DMS153 treated with DMSO at 0.1 percent for 48 hours (cell line): ENCODE measurements at regions not wholly inside any gene's neighbourhood (a gene's known extent, or its start where the extent isn't known, plus 50 kb on each side); places are given as distances from the start of the nearest gene placed in this dataset.
"Not testable (repeated sequence)": the region's sequence is repeated elsewhere in the genome, so short reads cannot be mapped to it uniquely, and the experiment has no call there.

ENCODE experiments used
- DNase-seq: peaks from one replicate; lab custom pipeline; 2025; ENCODE audit not compliant: unreplicated experiment; lab: John Stamatoyannopoulos, UW

DNA sequence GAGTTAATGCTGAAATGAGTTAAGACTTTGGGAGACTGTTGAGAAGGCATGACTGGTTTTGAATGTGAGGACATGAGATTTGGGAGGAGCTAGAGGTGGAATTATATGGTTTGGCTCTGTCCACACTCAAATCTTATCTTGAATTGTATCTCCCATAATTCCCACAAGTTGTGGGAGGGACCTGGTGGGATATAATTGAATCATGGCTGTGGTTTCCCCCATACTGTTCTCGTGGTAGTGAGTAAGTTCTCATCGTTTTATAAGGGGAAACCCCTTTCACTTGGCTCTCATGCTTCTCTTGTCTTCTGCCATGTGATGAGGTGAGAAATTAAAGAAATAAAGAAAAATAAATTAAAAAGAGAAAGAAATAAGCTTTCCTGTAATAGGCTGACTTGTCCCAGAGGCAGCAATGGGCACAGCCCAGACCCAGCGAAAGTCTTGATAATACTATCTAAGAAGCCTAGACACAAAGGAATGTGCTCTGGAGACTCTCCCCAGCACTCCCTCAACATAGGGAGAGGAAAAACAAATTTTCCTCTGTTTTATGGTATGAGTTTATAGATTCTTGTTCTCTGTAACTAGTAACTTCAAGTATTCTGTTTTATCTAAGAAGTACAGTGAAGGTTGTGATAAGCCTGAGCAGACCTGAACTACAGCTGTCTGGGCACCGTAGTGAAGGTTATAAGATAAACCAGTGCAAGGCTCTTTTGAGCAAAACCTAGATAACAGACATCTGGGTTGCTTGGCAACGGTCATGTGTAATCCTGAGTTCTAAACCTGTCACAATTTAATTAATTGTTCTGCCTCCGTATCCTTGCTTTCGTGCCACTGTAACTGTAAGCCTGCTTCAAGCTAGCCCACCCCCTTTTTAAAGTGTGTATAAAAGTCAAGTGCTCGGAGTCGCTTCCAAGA, 88.9 kb upstream of the ECI2 start:
- no peak for DNase-seq

DNA sequence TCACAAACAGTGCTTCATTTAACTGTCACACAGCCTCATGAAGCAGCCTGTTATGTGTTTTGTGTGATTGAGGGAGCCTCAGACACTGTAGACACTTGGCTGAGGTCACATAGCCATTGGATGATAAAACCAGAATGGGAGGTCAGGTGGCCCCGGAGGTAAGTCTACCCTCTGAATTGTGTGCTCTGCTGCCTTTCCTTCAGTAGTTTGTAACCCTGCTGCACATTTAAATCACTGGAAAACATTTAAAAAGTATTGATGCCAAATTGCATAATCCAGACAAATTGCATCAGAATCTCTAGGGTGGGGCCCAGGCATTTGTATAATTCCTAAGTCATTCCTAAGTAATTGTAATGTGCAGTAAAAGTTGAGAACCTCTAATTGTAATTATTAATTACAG, 85.2 kb upstream of the ECI2 start:
- DNase-seq = no peak

DNA sequence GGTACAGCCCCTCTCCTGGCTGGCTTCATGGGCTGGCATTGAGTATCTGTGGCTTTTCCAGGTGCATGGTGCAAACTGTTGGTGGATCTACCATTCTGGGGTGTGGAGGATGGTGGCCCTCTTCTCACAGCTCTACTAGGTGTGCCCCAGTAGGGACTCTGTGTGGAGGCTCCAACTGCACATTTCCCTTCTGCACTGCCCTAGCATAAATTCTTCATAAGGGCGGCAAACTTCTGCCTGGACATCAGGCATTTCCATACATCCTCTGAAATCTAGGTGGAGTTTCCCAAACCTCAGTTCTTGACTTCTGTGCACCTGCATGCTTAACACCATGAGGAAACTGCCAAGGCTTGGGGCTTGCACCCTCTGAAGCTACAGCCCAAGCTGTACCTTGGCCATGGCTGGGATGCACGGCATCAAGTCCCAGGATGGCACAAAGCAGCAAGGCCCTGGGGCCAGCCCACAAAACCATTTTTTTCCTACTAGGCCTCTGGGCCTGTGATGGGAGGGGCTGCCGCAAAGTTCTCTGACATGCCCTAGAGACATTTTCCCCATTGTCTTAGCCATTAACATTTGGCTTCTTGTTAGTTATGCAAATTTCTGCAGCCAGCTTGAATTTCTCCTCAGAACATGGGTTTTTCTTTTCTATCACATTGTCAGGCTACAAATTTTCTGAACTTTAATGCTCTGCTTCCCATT, 83.4 kb upstream of the ECI2 start:
- DNase-seq = not testable (repeated sequence)

DNA sequence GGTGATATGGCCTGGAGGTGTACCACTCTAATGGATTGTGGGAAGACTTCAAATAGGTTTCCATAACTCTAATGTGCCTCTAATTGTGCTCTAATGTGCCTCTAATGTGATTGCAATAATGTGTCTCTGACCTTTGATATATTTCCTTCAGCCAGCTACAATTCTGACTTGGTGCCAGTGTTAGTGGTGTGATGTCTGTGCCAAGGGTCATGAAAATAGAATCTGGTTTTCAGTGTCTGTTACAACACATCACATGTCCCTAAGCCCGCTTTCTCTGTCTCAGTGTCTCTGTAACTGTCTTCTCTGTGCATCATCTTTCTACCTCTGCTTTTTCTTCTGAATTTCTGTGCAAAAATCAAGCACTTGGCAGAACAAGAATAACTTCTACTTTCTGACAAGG, 77.2 kb upstream of the ECI2 start:
- no peak for DNase-seq

DNA sequence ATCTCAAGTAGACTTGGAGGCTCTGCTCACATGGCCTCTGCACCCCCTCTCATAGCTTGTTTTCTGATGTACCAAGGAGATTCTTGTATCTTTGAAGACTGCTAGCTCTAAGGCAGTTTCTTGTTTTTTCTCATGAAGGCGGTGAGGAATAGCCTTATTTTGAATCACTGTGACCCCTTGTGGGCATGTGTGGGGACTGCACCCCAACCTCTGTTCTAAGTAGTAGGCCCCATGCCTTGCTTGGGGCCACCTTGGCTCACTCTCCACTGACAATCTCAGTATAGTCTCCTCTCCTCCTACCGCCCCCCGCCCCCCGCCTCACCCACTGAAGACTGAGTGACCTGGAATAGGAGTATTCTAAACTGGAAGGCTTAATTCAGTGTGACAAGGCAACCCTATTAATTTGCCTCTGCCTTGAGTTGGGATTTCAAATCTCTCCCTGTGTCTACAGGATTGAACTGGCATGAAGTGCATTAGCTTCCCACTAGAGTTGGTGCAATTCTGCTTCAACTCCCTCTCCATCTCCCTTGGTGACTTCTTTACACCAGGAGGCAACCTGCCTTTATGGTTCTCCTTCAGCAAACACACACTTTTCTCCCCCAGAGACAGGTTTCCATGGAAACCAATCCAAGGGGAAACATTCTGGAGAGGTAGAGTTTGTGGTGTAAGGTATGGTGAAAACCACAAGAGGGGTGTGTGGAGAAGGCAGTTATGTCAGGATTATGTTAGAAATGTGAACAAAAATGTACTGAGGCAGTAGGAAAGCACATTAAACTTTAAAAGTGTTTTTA, 75.4 kb upstream of the ECI2 start:
- DNase-seq = no peak

DNA sequence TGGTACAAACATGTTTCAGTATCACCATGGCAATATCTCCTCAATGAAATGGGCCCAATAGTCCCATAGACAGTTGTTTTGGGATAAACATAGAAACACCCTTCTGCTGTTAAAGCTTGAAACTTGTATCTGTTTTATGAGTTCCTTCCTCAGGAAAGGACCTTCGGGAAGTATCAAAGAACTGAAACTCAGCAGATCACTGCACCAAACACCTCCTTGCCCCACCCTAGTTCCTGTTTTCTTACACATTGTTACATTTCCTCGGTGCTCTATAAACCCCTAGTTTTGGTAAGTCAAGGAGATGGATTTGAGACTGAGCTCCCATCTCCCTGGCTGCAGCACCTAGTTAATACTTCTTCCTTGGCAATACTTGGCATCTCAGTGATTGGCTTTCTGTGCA, 73.8 kb upstream of the ECI2 start:
- no peak for DNase-seq

DNA sequence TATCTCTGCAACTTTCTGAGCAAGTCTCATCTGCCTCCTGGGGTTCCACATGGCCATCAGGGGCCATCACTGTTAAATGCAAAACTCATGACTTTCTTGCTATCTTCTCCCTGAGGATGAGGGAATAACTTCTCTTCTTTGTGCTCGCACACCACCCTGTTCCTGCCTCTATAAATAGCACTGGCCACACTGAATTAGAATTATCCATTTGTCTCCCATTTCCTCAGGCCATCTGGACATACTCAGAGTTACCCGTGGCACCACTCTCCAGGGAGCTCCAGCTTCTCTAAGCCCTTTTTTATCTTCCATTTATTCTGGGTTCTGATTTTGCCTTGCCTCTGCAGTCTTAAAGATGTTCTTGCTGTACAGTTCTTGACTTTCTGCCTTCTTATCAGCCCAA, 72.8 kb upstream of the ECI2 start:
- DNase-seq = no peak

DNA sequence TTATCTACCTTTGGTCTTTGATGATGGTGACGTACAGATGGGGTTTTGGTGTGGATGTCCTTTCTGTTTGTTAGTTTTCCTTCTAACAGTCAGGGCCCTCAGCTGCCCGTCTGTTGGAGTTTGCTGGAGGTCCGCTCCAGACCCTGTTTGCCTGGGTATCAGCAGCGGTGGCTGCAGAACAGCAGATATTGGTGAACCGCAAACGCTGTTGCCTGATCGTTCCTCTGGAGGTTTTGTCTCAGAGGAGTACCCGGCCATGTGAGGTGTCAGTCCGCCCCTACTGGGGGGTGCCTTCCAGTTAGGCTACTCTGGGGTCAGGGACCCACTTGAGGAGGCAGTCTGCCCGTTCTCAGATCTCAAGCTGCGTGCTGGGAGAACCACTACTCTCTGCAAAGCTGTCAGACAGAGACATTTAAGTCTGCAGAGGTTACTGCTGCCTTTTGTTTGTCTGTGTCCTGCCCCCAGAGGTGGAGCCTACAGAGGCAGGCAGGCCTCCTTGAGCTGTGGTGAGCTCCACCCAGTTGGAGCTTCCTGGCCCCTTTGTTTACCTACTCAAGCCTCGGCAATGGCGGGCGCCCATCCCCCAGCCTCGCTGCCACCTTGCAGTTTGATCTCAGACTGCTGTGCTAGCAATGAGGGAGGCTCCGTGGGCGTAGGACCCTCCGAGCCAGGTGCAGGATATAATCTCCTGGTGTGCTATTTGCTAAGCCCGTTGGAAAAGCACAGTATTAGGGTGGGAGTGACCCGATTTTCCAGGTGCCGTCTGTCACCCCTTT, 68.5 kb upstream of the ECI2 start:
- DNase-seq = not testable (repeated sequence)

DNA sequence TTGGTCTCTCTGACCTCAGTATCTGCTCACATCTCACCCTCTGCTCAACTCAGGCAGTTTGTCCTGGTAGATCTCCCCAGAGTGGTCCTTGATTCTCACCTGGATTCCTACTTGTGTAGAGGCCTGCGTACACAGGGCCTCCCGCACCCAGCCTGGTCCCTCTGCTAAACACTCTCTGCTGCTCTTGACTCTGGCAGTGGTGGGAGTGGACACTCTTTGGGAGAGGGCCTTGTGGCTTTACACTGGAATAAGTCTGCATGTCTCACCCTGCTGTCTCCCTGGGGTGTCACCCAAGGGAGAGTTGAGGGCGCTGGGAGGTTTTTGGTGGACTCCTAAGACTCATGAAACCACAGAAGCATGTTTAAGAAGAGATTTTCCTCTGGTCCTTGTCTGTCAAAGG, 57.3 kb upstream of the ECI2 start:
- DNase-seq = no peak

DNA sequence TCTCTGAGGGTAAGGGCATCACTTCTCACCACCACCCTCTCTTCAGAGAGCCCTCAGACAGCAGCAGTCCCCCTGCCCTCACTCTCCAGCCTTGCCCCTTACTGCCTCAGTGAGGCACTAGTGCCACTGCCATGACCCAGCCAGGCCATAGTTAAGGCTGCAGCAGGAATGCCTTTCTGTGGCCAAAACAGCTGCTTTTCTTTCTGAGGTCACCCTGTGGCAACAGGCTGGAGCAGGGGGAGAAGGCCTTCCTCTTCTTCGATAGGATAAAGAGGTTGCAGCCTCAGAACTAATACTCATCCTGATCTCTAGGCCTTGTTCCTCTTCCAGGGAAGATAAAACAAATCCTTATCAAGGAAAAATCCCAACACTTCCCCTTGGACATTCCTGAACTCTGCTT, 56.8 kb upstream of the ECI2 start:
- DNase-seq = no peak

DNA sequence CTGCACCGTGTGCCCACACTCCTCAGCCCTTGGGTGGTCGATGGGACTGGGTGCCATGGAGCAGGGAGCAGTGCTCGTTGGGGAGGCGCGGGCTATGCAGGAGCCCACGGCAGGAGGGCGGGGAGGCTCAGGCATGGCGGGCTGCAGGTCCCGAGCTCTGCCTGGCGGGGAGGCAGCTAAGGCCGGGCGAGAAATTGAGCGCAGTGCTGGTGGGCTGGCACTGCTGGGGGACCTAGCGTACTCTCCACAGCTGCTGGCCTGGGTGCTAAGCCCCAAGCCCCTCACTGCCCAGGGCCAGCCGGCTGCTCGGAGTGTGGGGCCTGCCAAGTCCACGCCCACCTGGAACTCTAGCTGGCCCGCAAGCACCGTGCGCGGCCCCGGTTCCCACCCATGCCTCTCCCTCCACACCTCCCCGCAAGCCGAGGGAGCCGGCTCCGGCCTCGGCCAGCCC, 55.9 kb upstream of the ECI2 start:
- DNase-seq = no peak

DNA sequence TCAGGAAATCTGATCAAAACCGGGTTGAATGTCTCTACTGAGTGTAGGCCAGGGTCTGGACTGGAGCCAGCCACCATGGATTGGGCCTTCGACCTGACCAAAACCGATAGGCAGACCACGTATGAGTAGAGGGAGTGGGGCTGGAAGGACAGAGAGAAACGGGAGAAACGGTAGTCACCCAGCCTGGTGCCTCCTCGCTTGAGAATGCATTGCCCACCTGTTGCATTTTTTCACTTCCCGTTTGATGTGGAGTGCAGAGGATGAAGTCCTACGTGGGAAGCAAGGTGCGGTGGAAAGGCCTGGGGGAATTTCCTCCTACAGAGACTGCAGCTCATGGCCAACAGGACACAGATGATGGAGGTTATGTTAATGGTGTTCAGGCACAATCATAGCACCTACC, 53.9 kb upstream of the ECI2 start:
- no peak for DNase-seq

DNA sequence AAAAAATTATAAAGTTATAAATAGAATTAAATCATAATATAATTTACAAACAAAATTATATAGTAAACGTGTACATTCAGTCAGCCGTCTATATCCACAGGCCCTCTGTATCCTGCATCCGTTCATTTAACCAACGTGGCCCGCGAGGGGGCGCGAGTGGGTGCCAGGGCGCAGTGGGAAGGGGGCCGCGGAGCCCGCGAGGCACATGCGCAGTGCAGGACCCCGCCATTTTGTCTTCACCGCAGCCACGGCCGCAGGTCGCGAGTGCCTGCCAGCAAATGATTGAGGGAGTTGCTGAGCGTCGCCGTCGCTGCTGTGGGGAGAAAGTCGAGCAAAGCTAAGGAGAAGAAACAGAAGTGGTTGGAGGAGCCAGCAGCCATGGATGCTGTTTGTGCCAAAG, 53.4 kb upstream of the ECI2 start:
- no peak for DNase-seq

DNA sequence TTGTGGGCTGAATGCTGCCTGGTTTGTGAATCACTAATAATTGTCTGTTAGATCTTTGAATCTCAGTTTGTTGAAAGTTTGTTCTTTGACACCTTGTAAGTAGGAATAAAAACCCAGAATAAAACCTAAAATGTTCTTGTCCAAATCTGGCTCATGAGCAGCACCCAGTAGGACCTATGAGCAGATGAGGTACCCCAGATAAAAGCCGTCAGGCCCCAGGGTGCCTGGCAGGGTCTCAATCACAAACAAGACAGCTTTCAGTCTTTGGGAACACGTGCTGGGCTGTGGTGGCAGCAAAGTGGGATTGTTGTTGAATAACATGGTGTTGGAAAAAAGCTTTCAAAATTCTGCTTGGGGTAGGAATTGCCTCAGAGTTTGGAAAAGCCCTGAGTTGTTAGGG, 52.1 kb upstream of the ECI2 start:
- DNase-seq = no peak

DNA sequence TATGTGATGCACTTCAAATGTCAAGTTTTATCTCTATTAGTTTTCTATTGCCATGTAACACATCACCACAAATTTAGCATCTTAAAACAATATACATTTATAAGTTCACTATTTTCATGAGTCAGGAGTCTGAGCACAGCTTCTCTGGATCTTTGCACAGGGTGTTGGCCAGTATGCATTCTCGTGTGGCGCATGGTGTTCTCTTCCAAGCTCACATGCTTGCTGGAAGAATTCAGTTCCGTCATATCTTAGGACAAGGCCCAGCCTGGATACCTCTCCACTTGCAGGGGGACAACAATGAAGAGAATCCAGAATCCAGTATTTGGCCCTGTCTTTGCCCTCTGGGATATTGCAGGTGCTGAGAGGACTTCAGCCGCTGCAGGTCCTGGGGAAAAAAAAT, 51.0 kb upstream of the ECI2 start:
- DNase-seq = no peak

DNA sequence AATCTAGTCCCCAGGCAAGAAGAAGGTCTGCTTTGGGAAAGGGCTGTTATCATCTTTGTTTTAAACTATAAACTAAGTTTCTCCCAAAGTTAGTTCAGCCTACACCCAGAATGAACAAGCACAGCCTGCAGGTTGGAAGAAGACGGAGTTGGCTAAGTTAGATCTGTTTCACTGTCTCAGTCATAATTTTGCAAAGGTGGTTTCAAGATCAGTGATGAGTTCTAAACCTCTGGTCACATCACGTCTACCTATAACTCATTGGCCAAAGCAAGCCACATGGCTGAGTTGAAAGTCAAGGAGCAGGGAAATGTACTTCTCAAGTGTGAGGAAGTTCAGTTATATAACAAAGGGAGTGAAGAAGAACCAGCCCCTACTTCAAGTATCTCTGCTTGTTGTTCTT, 50.5 kb upstream of the ECI2 start:
- DNase-seq = no peak

DNA sequence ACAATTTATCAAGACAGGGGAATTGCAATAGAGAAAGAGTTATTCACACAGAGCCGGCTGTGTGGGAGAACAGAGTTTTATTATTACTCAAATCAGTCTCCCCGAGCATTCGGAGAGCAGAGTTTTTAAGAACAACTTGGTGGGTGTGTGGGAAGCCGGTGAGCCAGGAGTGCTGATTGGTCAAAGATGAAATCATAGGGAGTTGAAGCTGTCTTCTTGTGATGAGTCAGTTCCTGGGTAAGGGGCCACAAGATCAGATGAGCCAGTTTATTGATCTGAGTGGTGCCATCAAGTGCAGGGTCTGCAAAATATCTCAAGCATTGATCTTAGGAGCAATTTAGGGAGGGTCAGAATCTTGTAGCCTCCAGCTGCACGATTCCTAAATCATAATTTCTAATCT, 50.0 kb upstream of the ECI2 start:
- no peak for DNase-seq
